IMR-90 (cell line): ENCODE measurements at regions not wholly inside any gene's neighbourhood (a gene's known extent, or its start where the extent isn't known, plus 50 kb on each side); places are given as distances from the start of the nearest gene placed in this dataset.

Source experiments
- ATAC-seq: fragments of 200-7000 bp; cut with Tn5 transposase; 2 replicates; pipeline ENCODE4 v1.9.1; 2020; ENCODE audit warnings: low read depth, mild to moderate bottlenecking, moderate library complexity
- BruUV-seq: library from RNA; stranded (reverse); fragments of 400-500 nt; replicated peaks from 2 replicates; lab custom pipeline; 2021; lab: Mats Ljungman, UMichigan
- CTCF ChIA-PET: fragments of 300-600 bp; formaldehyde crosslinking; extraction: SDS; loops from one replicate; lab custom pipeline; 2021; ENCODE audit warnings: antibody characterized with exemption; lab: Yijun Ruan, JAX
- POLR2A ChIA-PET: fragments of 300-600 bp; sonication (Branson Sonifier 250); formaldehyde crosslinking; loops from one replicate; lab custom pipeline; 2022; ENCODE audit warnings: antibody characterized with exemption; ENCODE audit not compliant: unreplicated experiment; lab: Charles Lee
- DNase-seq: peaks from one replicate; pipeline ENCODE4 v3.0.0; 2013
- H2AFZ ChIP-seq: replicated peaks from 2 replicates; pipeline ENCODE3; 2013; ENCODE audit warnings: low read length, mild to moderate bottlenecking; ENCODE audit not compliant: poor library complexity
- H2AK5ac ChIP-seq: 2 replicates; pipeline ENCODE4 v1.6.1; 2013; ENCODE audit warnings: low read depth, low read length, inconsistent platforms
- H2AK9ac ChIP-seq: replicated peaks from 2 replicates; pipeline ENCODE3; 2013; ENCODE audit warnings: mild to moderate bottlenecking, low read depth, low read length, moderate library complexity; ENCODE audit not compliant: poor library complexity
- H2BK120ac ChIP-seq: 2 replicates; pipeline ENCODE4 v1.6.1; 2013; ENCODE audit warnings: low read depth, low read length, inconsistent platforms
- H2BK15ac ChIP-seq: 3 replicates; pipeline ENCODE4 v1.6.1; 2013; ENCODE audit warnings: low read depth, low read length, inconsistent platforms
- H2BK20ac ChIP-seq: 2 replicates; pipeline ENCODE4 v1.6.1; 2013; ENCODE audit warnings: low read depth, mild to moderate bottlenecking, inconsistent platforms, low read length, moderate library complexity
- H2BK5ac ChIP-seq: 2 replicates; pipeline ENCODE4 v1.6.1; 2013; ENCODE audit warnings: mild to moderate bottlenecking, low read depth, low read length, inconsistent platforms; ENCODE audit not compliant: poor library complexity, severe bottlenecking
- H3K14ac ChIP-seq: replicated peaks from 2 replicates; pipeline ENCODE4 v1.6.1; 2013; ENCODE audit warnings: low read depth, low read length, inconsistent platforms
- H3K18ac ChIP-seq: 2 replicates; pipeline ENCODE4 v1.6.1; 2013; ENCODE audit warnings: low read depth, low read length, control low read depth
- H3K23ac ChIP-seq: 2 replicates; pipeline ENCODE4 v1.6.1; 2013; ENCODE audit warnings: low read depth, low read length, inconsistent platforms
- H3K27ac ChIP-seq: 2 replicates; pipeline ENCODE4 v1.5.1; 2013; ENCODE audit warnings: mild to moderate bottlenecking, control low read depth, low read length; ENCODE audit not compliant: insufficient read depth
- H3K27me3 ChIP-seq: 2 replicates; pipeline ENCODE4 v1.6.1; 2013; ENCODE audit warnings: low read length; ENCODE audit not compliant: control insufficient read depth, insufficient read depth
- H3K36me3 ChIP-seq: 2 replicates; pipeline ENCODE4 v1.6.1; 2013; ENCODE audit warnings: low read length, mixed read lengths; ENCODE audit not compliant: control insufficient read depth, insufficient read depth
- H3K4ac ChIP-seq: 2 replicates; pipeline ENCODE4 v1.6.1; 2013; ENCODE audit warnings: low read depth, low read length, inconsistent platforms
- H3K4me1 ChIP-seq: 2 replicates; pipeline ENCODE4 v1.6.1; 2013; ENCODE audit warnings: low read length, mixed read lengths; ENCODE audit not compliant: control insufficient read depth, insufficient read depth
- H3K4me2 ChIP-seq: 2 replicates; pipeline ENCODE4 v1.6.1; 2013; ENCODE audit warnings: low read depth, mild to moderate bottlenecking, control low read depth, low read length, moderate library complexity
- H3K4me3 ChIP-seq: 2 replicates; pipeline ENCODE4 v1.5.1; 2013; ENCODE audit warnings: low read depth, mild to moderate bottlenecking, control low read depth, low read length, moderate library complexity; ENCODE audit not compliant: insufficient read depth
- H3K56ac ChIP-seq: 2 replicates; pipeline ENCODE4 v1.6.1; 2013; ENCODE audit warnings: low read length, inconsistent platforms; ENCODE audit not compliant: insufficient read depth; ENCODE audit errors: extremely low read depth
- H3K79me1 ChIP-seq, 2 experiments: 2 replicates each; pipeline ENCODE4 v1.6.1; 2013; ENCODE audit warnings: low read length in 2 of 2, inconsistent platforms in 1 of 2, low read depth in 1 of 2
- H3K9ac ChIP-seq: 2 replicates; pipeline ENCODE4 v1.6.1; 2013; ENCODE audit warnings: low read depth, low read length, control low read depth
- H3K9me1 ChIP-seq: 2 replicates; pipeline ENCODE4 v1.6.1; 2013; ENCODE audit warnings: low read length, inconsistent platforms; ENCODE audit not compliant: insufficient read depth
- H3K9me3 ChIP-seq: 2 replicates; pipeline ENCODE4 v1.6.1; 2013; ENCODE audit warnings: low read length; ENCODE audit not compliant: control insufficient read depth, insufficient read depth
- H4K20me1 ChIP-seq: 2 replicates; pipeline ENCODE4 v1.6.1; 2013; ENCODE audit warnings: low read length, inconsistent platforms; ENCODE audit not compliant: insufficient read depth
- H4K5ac ChIP-seq: 2 replicates; pipeline ENCODE4 v1.6.1; 2013; ENCODE audit warnings: mild to moderate bottlenecking, low read depth, low read length, control low read depth
- H4K8ac ChIP-seq, 2 experiments: 2 replicates each; pipeline ENCODE4 v1.6.1; 2013; ENCODE audit warnings: low read depth in 2 of 2, low read length in 2 of 2, control low read depth in 1 of 2, inconsistent platforms in 1 of 2
- H4K91ac ChIP-seq: 2 replicates; pipeline ENCODE4 v1.6.1; 2013; ENCODE audit warnings: low read depth, low read length, inconsistent platforms; ENCODE audit not compliant: insufficient read depth
- ELK1 ChIP-seq: fragments of 150-350 bp; IDR thresholded peaks from 2 replicates; pipeline ENCODE4 v1.6.1; 2016; ENCODE audit warnings: low read depth, mild to moderate bottlenecking, low read length, moderate library complexity, borderline replicate concordance
- USF2 ChIP-seq: fragments of 150-350 bp; IDR thresholded peaks from 2 replicates; pipeline ENCODE4 v1.6.1; 2017; ENCODE audit warnings: mild to moderate bottlenecking, antibody characterized with exemption, low read length, low read depth
- WGBS, 2 experiments: methylation state at CpG; one replicate each; pipeline versions ENCODE4 v1.1.5 to v1.1.7; 2013; ENCODE audit warnings: missing lambda C conversion rate in 2 of 2; ENCODE audit not compliant: insufficient read length in 1 of 2; ENCODE audit errors: extremely low coverage in 2 of 2; 5-methylcytosine and 5-hydroxymethylcytosine counted together
- dilution Hi-C: fragments of 300-500 bp; cut with HindIII; formaldehyde crosslinking; loops from one replicate; pipeline ENCODE4 v1.14.3; 2018; ENCODE audit warnings: low sequenced_read_pairs; ENCODE audit not compliant: unreplicated experiment
- in situ Hi-C: fragments of 300-500 bp; cut with MboI; formaldehyde crosslinking; loops from 3 replicates; pipeline ENCODE4 v1.14.3; 2019; ENCODE audit warnings: low sequenced_read_pairs, inconsistent platforms, mixed read lengths
- intact Hi-C: fragments of 100-400 bp; cut with micrococcal nuclease; formaldehyde crosslinking; loops from 2 replicates; pipeline ENCODE4 v1.10.0; 2022

DNA sequence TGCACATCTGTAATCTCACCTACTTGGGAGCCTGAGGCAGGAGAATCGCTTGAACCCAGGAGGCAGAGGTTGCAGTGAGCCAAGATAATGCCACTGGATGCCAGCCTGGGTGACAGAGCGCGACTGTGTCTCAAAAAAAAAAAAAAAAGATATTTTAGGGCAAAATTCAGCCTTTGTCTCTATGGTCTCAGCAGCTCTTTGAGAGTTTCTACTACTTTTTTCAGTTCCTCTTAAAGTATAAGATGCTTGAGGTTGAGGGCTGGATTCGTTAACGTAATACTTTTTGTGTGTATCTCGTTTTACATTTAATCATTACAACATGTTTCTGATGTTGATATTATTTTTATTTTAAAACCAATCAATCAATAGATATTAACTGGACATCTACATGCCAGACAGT, 381.2 kb upstream of the TBL1XR1 start:
- ATAC-seq (no peak), DNase-seq (no peak)
- H3K4me2 ChIP-seq: no peak overlapping the region
- H4K8ac ChIP-seq: no peak overlapping the region
- 96% methylated on average over 3 of the region's 6 CpGs; no CpG with 5 or more reads in 1 of the 2 experiments for WGBS, 2 experiments
- H2AK5ac ChIP-seq: no peak overlapping the region
- no peak overlapping the region for H4K91ac ChIP-seq
- no peak overlapping the region for H4K5ac ChIP-seq
- in situ Hi-C loops: no loop called here
- no peaks in the 10 kb centered on the region for H3K27me3 ChIP-seq
- no peaks in the 10 kb centered on the region for H4K20me1 ChIP-seq
- H2BK120ac ChIP-seq: no peak overlapping the region
- H3K18ac ChIP-seq: no peak overlapping the region
- no peak overlapping the region for H3K4me3 ChIP-seq
- H3K4me1 ChIP-seq: no peaks in the 10 kb centered on the region
- H2BK20ac ChIP-seq: no peak overlapping the region
- H2BK5ac ChIP-seq: no peak overlapping the region
- ChIA-PET POLR2A (no interaction called here), CTCF (interaction anchor here (1.7 kb wide), 1 partner anchor 11 kb away, joined by 6 read pairs; no protein-coding TSS in a partner anchor)
- no peak overlapping the region for H3K56ac ChIP-seq
- no peaks in the 10 kb centered on the region for H3K9me3 ChIP-seq
- peaks cover 5% of the 10 kb centered on the region for H3K9me1 ChIP-seq
- no peak overlapping the region for H2AK9ac ChIP-seq
- BruUV-seq: no TSS peak
- H3K23ac ChIP-seq: no peak overlapping the region
- H3K9ac ChIP-seq: no peak overlapping the region
- H3K79me1 ChIP-seq: no peaks in the 10 kb centered on the region
- intact Hi-C loops: no loop called here
- no peak overlapping the region for H3K27ac ChIP-seq
- no peak overlapping the region for H2BK15ac ChIP-seq
- no peak overlapping the region for H3K4ac ChIP-seq
- no peak overlapping the region for H2AFZ ChIP-seq
- H3K14ac ChIP-seq: no peak overlapping the region
- TF ChIP-seq ELK1 (no peak), USF2 (no peak)
- dilution Hi-C loops: no loop called here
- H3K36me3 ChIP-seq: no peaks in the 10 kb centered on the region
